Natural killer cell treated with Interleukin-12 subunit alpha and Interleukin-12 subunit beta and Interleukin-15 and Interleukin-18, amount 100 ng/mL, for 72 hours (primary cell): ENCODE measurements at regions not wholly inside any gene's neighbourhood (a gene's known extent, or its start where the extent isn't known, plus 50 kb on each side); places are given as distances from the start of the nearest gene placed in this dataset.
"Not testable (repeated sequence)": the region's sequence is repeated elsewhere in the genome, so short reads cannot be mapped to it uniquely, and the experiment has no call there.

ENCODE experiments used
- ATAC-seq, 2 donors: fragments of 150-1000 bp; cut with Tn5 transposase in 1 of 2; sonication (Bioruptor Pico), chemical (Tn5 transposase) in 1 of 2; 2 replicates each; pipeline ENCODE4 v1.10.0; 2021
- DNase-seq: peaks from one replicate; pipeline ENCODE4 v3.0.0; 2022; ENCODE audit warnings: low spot score
- H3K27ac Mint-ChIP-seq, 2 donors: 1 replicate in 1 of 2; 2 replicates in 1 of 2; pipeline ENCODE4 v1.8.0; 2022; ENCODE audit warnings: mixed read lengths in 2 of 2, mild to moderate bottlenecking in 1 of 2, moderate library complexity in 1 of 2
- H3K27me3 Mint-ChIP-seq, 2 donors: 1 replicate in 1 of 2; 2 replicates in 1 of 2; pipeline ENCODE4 v1.8.0; 2022; ENCODE audit warnings: mixed read lengths in 2 of 2
- H3K36me3 Mint-ChIP-seq: one replicate; pipeline ENCODE4 v1.8.0; 2022; ENCODE audit warnings: mixed read lengths
- H3K4me1 Mint-ChIP-seq, 2 donors: 1 replicate in 1 of 2; 2 replicates in 1 of 2; pipeline ENCODE4 v1.8.0; 2022; ENCODE audit warnings: low read depth in 2 of 2, mixed read lengths in 2 of 2, mild to moderate bottlenecking in 1 of 2
- H3K4me3 Mint-ChIP-seq: one replicate; pipeline ENCODE4 v1.8.0; 2022; ENCODE audit warnings: mixed read lengths
- H3K9me3 Mint-ChIP-seq: 2 replicates; pipeline ENCODE4 v1.8.0; 2022; ENCODE audit warnings: mixed read lengths

DNA sequence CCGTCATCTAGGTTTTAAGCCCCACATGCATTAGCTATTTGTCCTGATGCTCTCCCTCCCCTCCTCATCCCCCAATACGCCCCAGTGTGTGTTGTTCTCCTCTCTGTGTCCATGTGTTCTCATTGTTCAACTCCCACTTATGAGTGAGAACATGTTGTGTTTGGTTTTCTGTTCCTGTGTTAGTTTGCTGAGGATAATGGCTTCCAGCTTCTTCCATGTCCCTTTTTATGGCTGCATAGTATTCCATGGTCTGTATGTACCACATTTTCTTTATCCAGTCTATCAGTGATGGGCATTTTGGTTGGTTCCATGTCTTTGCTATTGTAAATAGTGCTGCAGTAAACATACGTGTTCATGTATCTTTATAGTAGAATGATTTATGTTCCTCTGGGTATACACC, 59.0 kb upstream of the ATXN1 start:
- not testable (repeated sequence) for H3K9me3 Mint-ChIP-seq, H3K27ac Mint-ChIP-seq, ATAC-seq, H3K36me3 Mint-ChIP-seq, H3K4me3 Mint-ChIP-seq, H3K4me1 Mint-ChIP-seq, H3K27me3 Mint-ChIP-seq, DNase-seq

DNA sequence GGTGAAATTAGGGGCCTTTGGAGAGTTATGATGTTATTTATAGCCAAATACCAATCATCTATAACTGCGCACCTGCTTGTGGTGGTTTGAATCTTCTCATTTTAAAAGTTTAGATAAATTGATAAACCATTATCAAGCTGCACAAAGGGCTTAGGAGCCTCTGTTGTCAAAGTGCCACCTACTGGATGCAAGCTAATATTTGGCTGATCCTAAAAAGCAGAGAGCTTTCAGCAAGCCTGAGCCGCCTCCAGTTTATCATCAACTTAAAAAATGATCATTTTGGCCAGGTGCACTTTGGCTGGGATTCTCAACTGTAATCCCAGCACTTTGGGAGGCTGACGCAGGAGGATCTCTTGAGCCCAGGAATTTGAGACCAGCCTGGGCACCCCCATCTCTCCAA, 58.5 kb upstream of the ATXN1 start:
- H3K4me1 Mint-ChIP-seq = no peaks in the 10 kb centered on the region
- H3K36me3 Mint-ChIP-seq = no peaks in the 10 kb centered on the region
- H3K27me3 Mint-ChIP-seq = peaks cover 0 to 10% of the 10 kb centered on the region in 2 donors
- H3K9me3 Mint-ChIP-seq = no peaks in the 10 kb centered on the region
- H3K27ac Mint-ChIP-seq = no peak overlapping the region
- DNase-seq (no peak), ATAC-seq (no peak)
- H3K4me3 Mint-ChIP-seq = no peak overlapping the region

DNA sequence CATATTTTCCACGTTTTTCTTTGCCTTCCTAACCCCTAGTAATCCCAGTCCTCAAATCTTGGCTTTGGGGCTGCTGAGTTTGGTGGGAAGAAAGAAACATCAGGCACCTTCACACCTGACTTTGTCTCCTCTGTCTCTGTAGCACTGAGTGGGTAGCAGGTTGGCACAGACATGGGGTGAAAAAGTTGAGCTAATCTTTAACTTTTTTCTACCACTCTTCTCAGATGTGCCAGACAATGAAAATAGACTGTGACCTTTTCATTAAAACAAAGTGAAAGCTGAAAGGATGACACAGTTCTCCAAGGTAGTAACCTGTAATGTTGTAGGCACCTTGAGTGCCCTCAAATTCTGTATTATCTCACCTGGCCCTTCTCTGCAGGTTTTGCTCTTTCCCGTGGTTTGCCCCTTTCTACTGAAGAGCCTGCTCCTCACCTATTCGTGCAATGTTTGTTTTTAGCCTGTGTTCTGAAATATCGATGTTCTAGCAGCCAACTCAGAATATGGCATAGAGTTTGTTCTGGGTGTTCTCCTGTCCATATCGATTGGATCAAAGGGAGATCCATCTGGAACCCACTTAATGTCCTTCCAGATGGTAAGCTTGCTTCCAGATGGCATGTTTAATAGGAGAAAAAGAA, 57.8 kb upstream of the ATXN1 start:
- no peaks in the 10 kb centered on the region for H3K4me1 Mint-ChIP-seq
- DNase-seq (no peak), ATAC-seq (no peak)
- no peaks in the 10 kb centered on the region for H3K9me3 Mint-ChIP-seq
- no peak overlapping the region for H3K4me3 Mint-ChIP-seq
- no peak overlapping the region for H3K27ac Mint-ChIP-seq
- no peaks in the 10 kb centered on the region for H3K36me3 Mint-ChIP-seq
- peaks cover 0 to 11% of the 10 kb centered on the region in 2 donors for H3K27me3 Mint-ChIP-seq

DNA sequence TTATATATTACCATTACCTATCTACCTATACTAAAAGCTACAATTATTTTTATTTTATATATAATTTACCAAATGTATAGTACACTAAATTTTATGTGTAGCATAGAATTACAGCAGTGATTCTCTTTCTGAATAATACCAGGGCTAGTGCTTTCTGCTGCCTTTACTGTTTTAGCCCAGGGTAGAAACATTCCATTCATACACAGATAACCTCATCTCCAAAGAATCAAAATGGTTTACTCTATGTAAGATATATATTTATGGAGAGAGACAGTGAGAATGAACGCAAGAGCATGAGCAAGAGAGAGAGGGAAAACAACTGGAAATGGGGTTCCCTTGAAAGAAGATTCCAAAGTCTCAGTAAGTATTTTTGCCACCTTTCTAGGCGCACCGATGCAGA, 56.3 kb upstream of the ATXN1 start:
- Mint-ChIP-seq H3K9me3 (peaks cover 7% of the 10 kb centered on the region), H3K27ac (no peak overlapping the region), H3K27me3 (peaks cover 0 to 15% of the 10 kb centered on the region in 2 donors), H3K36me3 (peaks cover 10% of the 10 kb centered on the region), H3K4me3 (no peak overlapping the region), H3K4me1 (peaks cover 0 to 3% of the 10 kb centered on the region in 2 donors)
- DNase-seq (no peak), ATAC-seq (no peak)

DNA sequence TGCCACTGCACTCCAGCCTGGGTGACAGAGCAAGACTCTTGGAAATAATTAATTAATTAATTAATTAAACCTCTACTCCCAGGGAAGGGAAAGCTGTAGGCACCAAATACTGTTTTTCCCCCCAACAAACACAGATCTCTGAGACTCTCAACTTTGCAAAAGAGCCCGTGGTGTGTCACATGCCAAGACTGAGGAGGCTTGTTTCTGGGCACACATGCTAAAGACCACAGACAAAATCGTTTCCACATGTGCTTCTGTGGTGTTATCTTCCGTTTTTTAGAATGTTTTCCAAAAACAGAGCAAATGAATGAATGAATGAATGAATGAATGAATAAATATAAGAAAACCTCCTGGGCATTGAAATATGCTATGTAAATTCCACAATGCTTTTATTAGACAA, 55.6 kb upstream of the ATXN1 start:
- Mint-ChIP-seq H3K4me1 (peaks cover 0 to 3% of the 10 kb centered on the region in 2 donors), H3K27ac (no peak overlapping the region), H3K36me3 (peaks cover 17% of the 10 kb centered on the region), H3K27me3 (peaks cover 0 to 19% of the 10 kb centered on the region in 2 donors), H3K9me3 (peaks cover 11% of the 10 kb centered on the region), H3K4me3 (no peak overlapping the region)
- no peak for DNase-seq
- no peak for ATAC-seq

DNA sequence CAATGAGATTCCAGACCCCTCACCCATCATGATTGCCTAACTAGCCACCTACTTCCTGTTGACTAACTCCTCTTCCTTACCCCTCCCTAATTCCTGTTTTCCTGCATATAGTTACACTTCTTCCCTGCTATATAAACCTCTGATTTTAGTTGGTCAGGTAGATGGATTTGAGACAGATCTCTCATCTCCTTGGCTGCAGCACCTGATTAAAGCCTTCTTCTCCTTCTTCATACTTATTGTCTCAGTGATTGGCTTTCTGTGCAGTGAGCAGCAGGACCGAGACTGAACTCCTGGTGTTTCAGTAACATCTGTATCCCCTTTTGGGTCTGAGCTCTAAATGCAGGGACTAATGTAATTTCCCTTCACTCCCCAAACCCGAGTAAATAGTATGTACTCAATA, 51.7 kb upstream of the ATXN1 start:
- no peak overlapping the region for H3K27ac Mint-ChIP-seq
- peaks cover 0 to 14% of the 10 kb centered on the region in 2 donors for H3K27me3 Mint-ChIP-seq
- H3K4me3 Mint-ChIP-seq = no peak overlapping the region
- DNase-seq (no peak), ATAC-seq (no peak)
- peaks cover 26% of the 10 kb centered on the region for H3K36me3 Mint-ChIP-seq
- H3K4me1 Mint-ChIP-seq = peaks cover 0 to 3% of the 10 kb centered on the region in 2 donors
- peaks cover 11% of the 10 kb centered on the region for H3K9me3 Mint-ChIP-seq

DNA sequence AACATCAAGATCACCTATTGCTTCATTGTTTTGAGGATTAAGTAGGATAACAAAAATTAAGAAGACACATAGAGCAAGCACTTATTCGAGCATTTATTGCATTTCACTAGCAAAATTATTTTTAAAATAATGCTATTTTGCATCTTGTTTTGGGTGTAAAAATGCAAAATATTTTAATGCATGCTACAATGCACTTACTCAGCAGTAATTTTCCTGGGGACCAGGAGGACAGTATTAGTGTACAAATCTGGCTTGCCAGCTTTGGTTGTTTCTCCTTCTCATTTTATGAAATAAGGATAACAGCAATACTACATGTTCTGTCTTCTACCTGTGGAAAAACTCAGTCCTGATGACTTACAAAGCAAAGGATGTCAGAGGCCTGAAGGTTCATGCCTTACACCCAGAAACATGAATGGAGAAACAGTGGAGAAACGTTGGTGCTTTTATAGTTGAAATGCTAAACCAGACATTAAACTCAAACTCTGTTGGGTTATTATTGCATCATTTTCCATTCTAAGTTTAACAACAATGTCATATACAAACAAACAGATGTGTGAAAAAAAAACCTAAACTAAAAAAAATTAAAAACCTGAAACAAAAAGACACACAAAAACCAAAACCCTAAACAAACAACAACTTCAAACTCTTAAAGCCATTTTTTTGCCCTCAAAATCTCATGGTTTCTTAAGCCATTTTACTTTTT, 50.2 kb upstream of the ATXN1 start:
- peaks cover 26% of the 10 kb centered on the region for H3K36me3 Mint-ChIP-seq
- H3K4me3 Mint-ChIP-seq = no peak overlapping the region
- peaks cover 0 to 3% of the 10 kb centered on the region in 2 donors for H3K4me1 Mint-ChIP-seq
- no peak overlapping the region for H3K27ac Mint-ChIP-seq
- ATAC-seq (no peak), DNase-seq (no peak)
- peaks cover 11% of the 10 kb centered on the region for H3K9me3 Mint-ChIP-seq
- H3K27me3 Mint-ChIP-seq = peaks cover 0 to 17% of the 10 kb centered on the region in 2 donors
